Activated CD4-positive, alpha-beta T cell treated with anti-CD3 and anti-CD28 coated beads for 36 hours (primary cell): ENCODE measurements at regions not wholly inside any gene's neighbourhood (a gene's known extent, or its start where the extent isn't known, plus 50 kb on each side); places are given as distances from the start of the nearest gene placed in this dataset.

Experiments
- ATAC-seq: fragments of 200-7000 bp; cut with Tn5 transposase; one replicate; pipeline ENCODE4 v1.10.0; 2021; ENCODE audit warnings: mild to moderate bottlenecking, moderate library complexity
- CTCF ChIA-PET: fragments of 350-600 bp; sonication (Branson Sonifier 250); formaldehyde crosslinking; loops from one replicate; lab custom pipeline; 2021; ENCODE audit warnings: antibody characterized with exemption; lab: Charles Lee
- POLR2A ChIA-PET: fragments of 350-600 bp; sonication (Branson Sonifier 250); formaldehyde crosslinking; loops from one replicate; lab custom pipeline; 2021; ENCODE audit warnings: antibody characterized with exemption, inconsistent platforms; lab: Charles Lee
- DNase-seq: peaks from one replicate; pipeline ENCODE4 v3.0.0-alpha.2; 2020
- H3K27ac Mint-ChIP-seq: one replicate; pipeline ENCODE4 v1.8.0; 2021; ENCODE audit warnings: mixed read lengths
- H3K27me3 Mint-ChIP-seq: one replicate; pipeline ENCODE4 v1.8.0; 2021; ENCODE audit warnings: mixed read lengths
- H3K36me3 Mint-ChIP-seq: one replicate; pipeline ENCODE4 v1.8.0; 2021; ENCODE audit warnings: low read depth, mixed read lengths
- H3K4me1 Mint-ChIP-seq: one replicate; pipeline ENCODE4 v1.8.0; 2021; ENCODE audit warnings: mixed read lengths
- H3K4me3 Mint-ChIP-seq: one replicate; pipeline ENCODE4 v1.8.0; 2021; ENCODE audit warnings: mild to moderate bottlenecking, moderate library complexity, mixed read lengths
- H3K9me3 Mint-ChIP-seq: one replicate; pipeline ENCODE4 v1.8.0; 2021; ENCODE audit warnings: low read depth, mixed read lengths
- intact Hi-C, 2 experiments: fragments of 100-400 bp; cut with DNase I in 1 of 2; cut with micrococcal nuclease in 1 of 2; formaldehyde crosslinking; loops; one replicate each; pipeline versions ENCODE4 v1.14.2 to v1.15.1; 2022 to 2024; cut with DNase I, micrococcal nuclease

- ATAC-seq (no peak), DNase-seq (no peak)
- H3K4me1 Mint-ChIP-seq = no peaks in the 10 kb centered on the region
- CTCF ChIA-PET = interaction anchor here (0.7 kb wide), 1 partner anchor 14 kb away, joined by 3 read pairs; no protein-coding TSS in a partner anchor
- POLR2A ChIA-PET = no interaction called here
- H3K9me3 Mint-ChIP-seq = no peaks in the 10 kb centered on the region
- H3K27me3 Mint-ChIP-seq = peaks cover 2% of the 10 kb centered on the region
- H3K4me3 Mint-ChIP-seq = no peak overlapping the region
- intact Hi-C loops = no loop called here
- H3K36me3 Mint-ChIP-seq = no peaks in the 10 kb centered on the region
- H3K27ac Mint-ChIP-seq = no peak overlapping the region
These were observed 115.0 kb upstream of the NALF2 start for GRCh38 chrX:69389101-69389501.

- ATAC-seq (no peak), DNase-seq (no peak)
- no peaks in the 10 kb centered on the region for H3K4me1 Mint-ChIP-seq
- H3K4me3 Mint-ChIP-seq = no peak overlapping the region
- POLR2A ChIA-PET = no interaction called here
- no peak overlapping the region for H3K27ac Mint-ChIP-seq
- intact Hi-C loops = no loop called here
- H3K36me3 Mint-ChIP-seq = no peaks in the 10 kb centered on the region
- H3K27me3 Mint-ChIP-seq = peaks cover 2% of the 10 kb centered on the region
- no peaks in the 10 kb centered on the region for H3K9me3 Mint-ChIP-seq
- CTCF ChIA-PET = interaction anchor here (0.7 kb wide), 1 partner anchor 14 kb away, joined by 3 read pairs; no protein-coding TSS in a partner anchor
These were observed 115.6 kb upstream of the NALF2 start for GRCh38 chrX:69388526-69388925.

GRCh38 chrX:69387567-69388487, 116.3 kb upstream of the NALF2 start:
- H3K36me3 Mint-ChIP-seq = no peaks in the 10 kb centered on the region
- intact Hi-C loops = loop anchor here in 1 of 2 experiments (1.0 to 2.0 kb wide), 2 partner anchors 561 to 655 kb away; no protein-coding TSS in a partner anchor

GRCh38 chrX:69386681-69387080, 117.4 kb upstream of the NALF2 start:
- POLR2A ChIA-PET = no interaction called here
- peaks cover 2% of the 10 kb centered on the region for H3K27me3 Mint-ChIP-seq
- no peak overlapping the region for H3K27ac Mint-ChIP-seq
- ATAC-seq (no peak), DNase-seq (no peak)
- H3K4me1 Mint-ChIP-seq = no peaks in the 10 kb centered on the region
- H3K36me3 Mint-ChIP-seq = no peaks in the 10 kb centered on the region
- CTCF ChIA-PET = interaction anchor here (0.7 kb wide), 1 partner anchor 106 kb away, joined by 3 read pairs; no protein-coding TSS in a partner anchor
- intact Hi-C loops = loop anchor here in 1 of 2 experiments (1.0 to 2.0 kb wide), 2 partner anchors 560 to 653 kb away; no protein-coding TSS in a partner anchor
- H3K4me3 Mint-ChIP-seq = no peak overlapping the region
- no peaks in the 10 kb centered on the region for H3K9me3 Mint-ChIP-seq

More at GRCh38 chrX:69387567-69388487, 116.3 kb upstream of the NALF2 start:
- ATAC-seq (peak; percentile 65), DNase-seq (peak; percentile 53)
- Mint-ChIP-seq H3K27ac (no peak overlapping the region), H3K27me3 (peaks cover 2% of the 10 kb centered on the region), H3K4me1 (no peaks in the 10 kb centered on the region), H3K4me3 (no peak overlapping the region), H3K9me3 (no peaks in the 10 kb centered on the region)
- ChIA-PET CTCF (interaction anchor here (0.6 to 1.0 kb wide), 3 partner anchors 13 to 752 kb away, joined by 3 to 4 read pairs (median 3); no protein-coding TSS in a partner anchor), POLR2A (no interaction called here)

- intact Hi-C loops = no loop called here
- CTCF ChIA-PET = interaction anchor here (0.6 kb wide), 1 partner anchor 1185 kb away, joined by 3 read pairs; no protein-coding TSS in a partner anchor
These were observed 124.7 kb upstream of the NALF2 start for GRCh38 chrX:69379412-69379811.

GRCh38 chrX:69374569-69374968, 129.6 kb upstream of the NALF2 start:
- Mint-ChIP-seq H3K27me3 (no peaks in the 10 kb centered on the region), H3K4me1 (no peaks in the 10 kb centered on the region), H3K4me3 (no peak overlapping the region), H3K27ac (no peak overlapping the region), H3K36me3 (no peaks in the 10 kb centered on the region), H3K9me3 (peaks cover 3% of the 10 kb centered on the region)
- CTCF ChIA-PET = interaction anchor here (0.9 to 1.2 kb wide), 2 partner anchors 13 to 15 kb away, joined by 3 read pairs; no protein-coding TSS in a partner anchor
- POLR2A ChIA-PET = no interaction called here
- DNase-seq (no peak), ATAC-seq (no peak)
- intact Hi-C loops = no loop called here

More at GRCh38 chrX:69379412-69379811, 124.7 kb upstream of the NALF2 start:
- POLR2A ChIA-PET = no interaction called here
- no peak overlapping the region for H3K27ac Mint-ChIP-seq
- H3K9me3 Mint-ChIP-seq = peaks cover 3% of the 10 kb centered on the region
- no peak for ATAC-seq
- no peak overlapping the region for H3K4me3 Mint-ChIP-seq
- no peak for DNase-seq
- H3K27me3 Mint-ChIP-seq = no peaks in the 10 kb centered on the region
- H3K36me3 Mint-ChIP-seq = no peaks in the 10 kb centered on the region
- no peaks in the 10 kb centered on the region for H3K4me1 Mint-ChIP-seq

GRCh38 chrX:69372435-69372834, 131.7 kb upstream of the NALF2 start:
- ChIA-PET POLR2A (no interaction called here), CTCF (no interaction called here)
- Mint-ChIP-seq H3K36me3 (no peaks in the 10 kb centered on the region), H3K4me3 (no peak overlapping the region), H3K27ac (no peak overlapping the region), H3K4me1 (no peaks in the 10 kb centered on the region), H3K27me3 (no peaks in the 10 kb centered on the region), H3K9me3 (peaks cover 3% of the 10 kb centered on the region)
- no peak for ATAC-seq
- intact Hi-C loops = no loop called here
- no peak for DNase-seq

- POLR2A ChIA-PET = no interaction called here
- Mint-ChIP-seq H3K36me3 (no peaks in the 10 kb centered on the region), H3K4me1 (no peaks in the 10 kb centered on the region), H3K27me3 (no peaks in the 10 kb centered on the region), H3K27ac (no peak overlapping the region), H3K4me3 (no peak overlapping the region), H3K9me3 (peaks cover 3% of the 10 kb centered on the region)
- CTCF ChIA-PET = no interaction called here
- ATAC-seq (no peak), DNase-seq (no peak)
- intact Hi-C loops = no loop called here
These were observed 133.0 kb upstream of the NALF2 start for GRCh38 chrX:69371159-69371558.

- no peak for ATAC-seq
- intact Hi-C loops = no loop called here
- no peak for DNase-seq
- ChIA-PET POLR2A (no interaction called here), CTCF (interaction anchor here (0.6 kb wide), 1 partner anchor 483 kb away, joined by 3 read pairs; no protein-coding TSS in a partner anchor)
- Mint-ChIP-seq H3K27me3 (no peaks in the 10 kb centered on the region), H3K36me3 (no peaks in the 10 kb centered on the region), H3K9me3 (no peaks in the 10 kb centered on the region), H3K4me1 (no peaks in the 10 kb centered on the region), H3K27ac (no peak overlapping the region), H3K4me3 (no peak overlapping the region)
These were observed 134.1 kb upstream of the NALF2 start for GRCh38 chrX:69369999-69370398.

- Mint-ChIP-seq H3K27ac (no peak overlapping the region), H3K36me3 (no peaks in the 10 kb centered on the region), H3K4me3 (no peak overlapping the region), H3K4me1 (no peaks in the 10 kb centered on the region), H3K27me3 (no peaks in the 10 kb centered on the region), H3K9me3 (no peaks in the 10 kb centered on the region)
- intact Hi-C loops = no loop called here
- DNase-seq (no peak), ATAC-seq (no peak)
- POLR2A ChIA-PET = no interaction called here
- CTCF ChIA-PET = no interaction called here
These were observed 137.9 kb upstream of the NALF2 start for GRCh38 chrX:69366183-69366582.

- no peak overlapping the region for H3K27ac Mint-ChIP-seq
- ChIA-PET CTCF (no interaction called here), POLR2A (no interaction called here)
- ATAC-seq = no peak
- H3K4me3 Mint-ChIP-seq = no peak overlapping the region
- intact Hi-C loops = no loop called here
- H3K27me3 Mint-ChIP-seq = no peaks in the 10 kb centered on the region
- H3K4me1 Mint-ChIP-seq = no peaks in the 10 kb centered on the region
- no peak for DNase-seq
- H3K36me3 Mint-ChIP-seq = no peaks in the 10 kb centered on the region
- H3K9me3 Mint-ChIP-seq = no peaks in the 10 kb centered on the region
These were observed 138.4 kb upstream of the NALF2 start for GRCh38 chrX:69365755-69366154.

GRCh38 chrX:69365349-69365748, 138.8 kb upstream of the NALF2 start:
- H3K27ac Mint-ChIP-seq = no peak overlapping the region

More at GRCh38 chrX:69365349-69365748, 138.8 kb upstream of the NALF2 start:
- DNase-seq = no peak
- CTCF ChIA-PET = no interaction called here
- Mint-ChIP-seq H3K27me3 (no peaks in the 10 kb centered on the region), H3K4me1 (no peaks in the 10 kb centered on the region), H3K4me3 (no peak overlapping the region), H3K36me3 (no peaks in the 10 kb centered on the region), H3K9me3 (no peaks in the 10 kb centered on the region)
- POLR2A ChIA-PET = no interaction called here
- intact Hi-C loops = no loop called here
- no peak for ATAC-seq
